ENCODE measurements at regions not wholly inside any gene's neighbourhood (a gene's known extent, or its start where the extent isn't known, plus 50 kb on each side); places are given as distances from the start of the nearest gene placed in this dataset.

- DNase-seq, result no peak
These were observed 146.5 kb downstream of the SYK start for GRCh38 chr9:90948156-90948555.

GRCh38 chr9:90950600-90950999, 149.0 kb downstream of the SYK start:
- DNase-seq, result no peak

GRCh38 chr9:90953200-90953599, 151.6 kb downstream of the SYK start:
- DNase-seq, result no peak

- no peak for DNase-seq
These were observed 152.2 kb downstream of the SYK start for GRCh38 chr9:90953805-90954204.

- DNase-seq, result no peak
These were observed 154.6 kb downstream of the SYK start for GRCh38 chr9:90956026-90956810.

- no peak for DNase-seq
These were observed 156.7 kb downstream of the SYK start for GRCh38 chr9:90958328-90958727.

GRCh38 chr9:90960941-90961340, 159.3 kb downstream of the SYK start:
- no peak for DNase-seq

GRCh38 chr9:90961375-90961774, 159.8 kb downstream of the SYK start:
- no peak for DNase-seq

GRCh38 chr9:90964101-90965020, 162.7 kb downstream of the SYK start:
- peak in 1 of 5 donors; percentile 53 for DNase-seq

GRCh38 chr9:90965226-90966030, 163.8 kb downstream of the SYK start:
- no peak for DNase-seq

GRCh38 chr9:90966031-90966290, 164.3 kb downstream of the SYK start:
- DNase-seq, result no peak

- DNase-seq, result peak in 1 of 5 donors; percentile 36
These were observed 165.0 kb downstream of the SYK start for GRCh38 chr9:90966480-90967144.

- DNase-seq, result no peak
These were observed 165.5 kb downstream of the SYK start for GRCh38 chr9:90967145-90967538.

GRCh38 chr9:90969021-90969675, 167.5 kb downstream of the SYK start:
- DNase-seq, result no peak

- no peak for DNase-seq
These were observed 169.0 kb downstream of the SYK start for GRCh38 chr9:90970608-90971007.

- DNase-seq, result no peak
These were observed 170.4 kb downstream of the SYK start for GRCh38 chr9:90972057-90972456.

GRCh38 chr9:90974016-90974415, 172.4 kb downstream of the SYK start:
- no peak for DNase-seq

- DNase-seq, result no peak
These were observed 173.1 kb downstream of the SYK start for GRCh38 chr9:90974643-90975245.

- no peak for DNase-seq
These were observed 174.3 kb downstream of the SYK start for GRCh38 chr9:90975781-90976538.

GRCh38 chr9:90979138-90979551, 177.5 kb downstream of the SYK start:
- no peak for DNase-seq

- DNase-seq, result no peak
These were observed 178.0 kb downstream of the SYK start for GRCh38 chr9:90979639-90980038.
